Stimulated activated naive CD8-positive, alpha-beta T cell treated with anti-CD3 and anti-CD28 coated beads, Interleukin-15, amount 100 ng/mL, for 72 hours (primary cell): ENCODE measurements at regions not wholly inside any gene's neighbourhood (a gene's known extent, or its start where the extent isn't known, plus 50 kb on each side); places are given as distances from the start of the nearest gene placed in this dataset.
"Not testable (repeated sequence)": the region's sequence is repeated elsewhere in the genome, so short reads cannot be mapped to it uniquely, and the experiment has no call there.

Source experiments
- ATAC-seq: fragments of 150-1000 bp; cut with Tn5 transposase; 2 replicates; pipeline ENCODE4 v1.10.0; 2021; ENCODE audit warnings: mild to moderate bottlenecking, moderate library complexity
- DNase-seq, 2 donors: peaks; one replicate each; pipeline ENCODE4 v3.0.0; 2021 to 2022
- H3K27ac Mint-ChIP-seq, 2 donors: one replicate each; pipeline ENCODE4 v1.8.0; 2022; ENCODE audit warnings: mild to moderate bottlenecking in 2 of 2, mixed read lengths in 2 of 2, moderate library complexity in 2 of 2
- H3K27me3 Mint-ChIP-seq: one replicate; pipeline ENCODE4 v1.8.0; 2022; ENCODE audit warnings: mixed read lengths
- H3K4me1 Mint-ChIP-seq: one replicate; pipeline ENCODE4 v1.8.0; 2022; ENCODE audit warnings: mild to moderate bottlenecking, mixed read lengths
- H3K4me3 Mint-ChIP-seq, 2 donors: one replicate each; pipeline ENCODE4 v1.8.0; 2022; ENCODE audit warnings: mild to moderate bottlenecking in 2 of 2, mixed read lengths in 2 of 2, moderate library complexity in 1 of 2
- H3K9me3 Mint-ChIP-seq, 2 donors: one replicate each; pipeline ENCODE4 v1.8.0; 2022; ENCODE audit warnings: mixed read lengths in 2 of 2

DNA sequence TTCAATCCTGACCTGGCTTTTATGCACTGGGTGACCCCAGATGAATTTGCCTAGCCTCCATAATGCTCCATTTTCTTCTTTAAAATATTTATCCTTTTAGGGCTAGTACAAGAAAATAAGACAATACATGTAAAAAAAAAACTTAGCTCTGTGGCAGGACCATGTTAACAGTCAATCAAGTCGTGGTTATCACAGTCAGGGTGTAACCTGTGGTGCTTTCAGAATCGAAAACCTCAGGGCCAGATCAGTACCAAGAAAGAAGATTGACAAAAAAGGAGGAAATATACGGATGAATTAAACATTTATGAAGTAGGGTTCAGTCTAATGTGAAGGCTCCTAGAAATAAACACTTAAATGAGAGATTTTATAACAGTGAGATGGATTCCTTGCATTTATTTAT is 347.2 kb upstream of the MAF start:
- ATAC-seq = no peak
- Mint-ChIP-seq H3K9me3 (no peaks in the 10 kb centered on the region), H3K27ac (no peak overlapping the region), H3K27me3 (no peaks in the 10 kb centered on the region), H3K4me3 (no peak overlapping the region), H3K4me1 (no peaks in the 10 kb centered on the region)
- DNase-seq = no peak

DNA sequence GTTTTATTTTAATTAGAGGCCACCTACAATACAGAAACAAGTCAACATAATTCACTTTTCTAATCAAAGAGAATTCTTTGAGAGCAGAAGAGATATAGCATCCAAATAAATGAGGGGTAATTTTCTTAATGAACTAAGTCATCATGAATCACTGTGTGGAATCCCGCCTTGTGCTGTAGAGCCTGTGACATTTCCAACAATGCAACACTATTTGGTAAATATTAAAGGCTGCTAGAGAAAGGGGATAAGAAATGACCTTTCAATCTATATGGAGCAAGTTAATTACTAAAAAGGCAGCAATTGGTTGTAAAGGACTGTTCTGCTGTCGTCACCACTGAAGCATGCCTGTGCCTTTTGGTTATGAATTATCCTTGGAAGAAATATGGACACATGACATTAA is 345.7 kb upstream of the MAF start:
- ATAC-seq (no peak), DNase-seq (no peak)
- Mint-ChIP-seq H3K4me3 (no peak overlapping the region), H3K9me3 (no peaks in the 10 kb centered on the region), H3K4me1 (no peaks in the 10 kb centered on the region), H3K27me3 (no peaks in the 10 kb centered on the region), H3K27ac (no peak overlapping the region)

DNA sequence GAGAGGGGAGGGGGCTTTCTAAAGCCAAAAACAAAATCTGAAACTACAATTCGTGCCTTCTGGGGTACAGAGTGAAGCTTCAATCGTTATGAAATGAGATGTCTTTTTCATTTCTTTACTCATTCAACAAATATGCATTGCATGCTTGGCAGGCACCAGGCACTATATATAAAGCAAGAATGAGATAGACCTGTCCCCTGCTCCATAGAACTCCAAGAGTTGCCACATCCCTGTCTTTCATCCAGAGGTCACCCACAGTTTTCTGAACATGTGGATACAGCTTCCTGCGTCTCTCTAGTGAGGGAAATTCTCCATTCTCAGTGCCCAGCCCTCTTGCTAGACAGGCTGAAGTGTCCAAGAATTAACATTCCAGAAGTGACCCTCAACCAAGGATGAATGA is 343.2 kb upstream of the MAF start:
- H3K4me3 Mint-ChIP-seq = no peak overlapping the region
- DNase-seq = no peak
- no peaks in the 10 kb centered on the region for H3K27me3 Mint-ChIP-seq
- no peaks in the 10 kb centered on the region for H3K9me3 Mint-ChIP-seq
- ATAC-seq = no peak
- no peak overlapping the region for H3K27ac Mint-ChIP-seq
- H3K4me1 Mint-ChIP-seq = no peaks in the 10 kb centered on the region

DNA sequence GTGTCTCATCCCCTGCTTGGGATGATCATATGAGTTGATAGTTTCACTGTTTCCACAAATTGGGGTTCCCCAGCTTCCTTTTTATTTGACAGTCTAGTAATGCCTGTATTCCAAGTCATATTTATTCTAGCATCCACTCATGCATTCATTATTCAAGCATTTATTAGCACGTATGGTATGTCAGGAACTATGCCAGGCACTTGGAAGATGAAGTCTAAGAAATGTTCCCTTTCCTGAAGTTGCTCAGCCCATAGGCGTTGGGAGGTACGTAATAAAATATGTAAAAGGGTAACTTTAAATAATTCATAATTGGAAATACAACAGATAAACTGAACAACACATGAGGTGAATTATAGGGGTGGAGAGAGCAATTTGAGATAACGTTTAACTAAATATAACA is 338.0 kb upstream of the MAF start:
- no peaks in the 10 kb centered on the region for H3K9me3 Mint-ChIP-seq
- H3K27me3 Mint-ChIP-seq = no peaks in the 10 kb centered on the region
- H3K4me3 Mint-ChIP-seq = no peak overlapping the region
- H3K27ac Mint-ChIP-seq = no peak overlapping the region
- ATAC-seq (no peak), DNase-seq (no peak)
- no peaks in the 10 kb centered on the region for H3K4me1 Mint-ChIP-seq

DNA sequence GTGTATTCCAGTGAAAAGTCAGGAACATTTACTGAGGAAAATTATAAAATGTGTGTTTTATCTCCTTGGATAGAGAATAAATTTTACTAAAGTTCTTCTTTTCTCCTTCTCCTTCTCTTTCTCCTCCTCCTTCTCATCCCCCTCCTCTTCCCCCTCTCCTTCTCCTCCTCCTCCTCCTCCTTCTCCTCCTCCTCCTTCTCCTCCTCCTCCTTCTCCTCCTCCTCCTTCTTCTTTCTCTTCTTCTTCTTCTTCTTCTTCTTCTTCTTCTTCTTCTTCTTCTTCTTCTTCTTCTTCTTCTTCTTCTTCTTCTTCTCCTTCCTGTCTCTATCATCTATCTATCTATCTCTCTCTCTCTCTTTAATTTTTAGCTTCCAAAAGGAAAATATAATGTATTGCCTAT is 337.1 kb upstream of the MAF start:
- H3K27ac Mint-ChIP-seq, H3K27me3 Mint-ChIP-seq, H3K4me1 Mint-ChIP-seq, ATAC-seq, DNase-seq, H3K9me3 Mint-ChIP-seq, H3K4me3 Mint-ChIP-seq: not testable (repeated sequence)

DNA sequence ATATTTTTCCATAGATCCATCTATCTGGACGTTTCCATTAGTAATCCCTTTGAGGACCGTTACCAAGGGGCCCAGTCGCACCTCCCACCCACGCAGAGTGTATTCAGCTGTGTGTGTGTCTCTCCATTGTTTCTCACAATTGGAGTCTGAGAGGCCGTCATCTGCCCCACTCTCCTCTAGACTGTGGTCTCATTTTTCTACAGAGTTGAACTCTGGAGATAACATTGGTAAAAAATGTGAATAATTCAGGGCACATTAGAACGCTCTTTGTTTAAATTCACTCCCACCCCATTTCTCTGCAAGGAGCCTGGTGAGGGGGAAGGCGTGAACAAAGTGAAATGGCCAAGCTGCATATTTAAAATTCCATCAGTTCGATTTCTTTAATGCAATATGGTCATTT is 333.1 kb upstream of the MAF start:
- ATAC-seq (no peak), DNase-seq (no peak)
- Mint-ChIP-seq H3K9me3 (no peaks in the 10 kb centered on the region), H3K27me3 (no peaks in the 10 kb centered on the region), H3K4me3 (no peak overlapping the region), H3K27ac (no peak overlapping the region), H3K4me1 (no peaks in the 10 kb centered on the region)

DNA sequence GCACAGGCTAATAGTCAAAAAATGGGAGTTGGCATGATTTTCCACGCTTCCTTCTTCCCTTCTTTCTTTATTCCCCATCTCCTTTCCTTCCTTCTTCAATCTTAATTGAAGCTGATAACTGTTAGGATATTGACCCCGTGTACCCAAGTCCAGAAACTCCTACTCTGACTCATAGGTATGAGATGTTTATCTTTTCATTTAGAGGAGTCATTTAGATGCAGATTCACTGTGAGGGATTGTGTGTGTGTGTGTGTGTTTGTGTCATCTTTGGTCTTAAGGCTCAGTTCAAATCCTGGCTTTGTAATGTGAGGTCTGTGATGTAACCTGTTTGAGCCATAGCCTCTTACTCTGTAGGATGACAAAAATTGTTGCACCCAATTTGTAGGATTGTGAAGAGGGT is 332.0 kb upstream of the MAF start:
- Mint-ChIP-seq H3K9me3 (no peaks in the 10 kb centered on the region), H3K27me3 (no peaks in the 10 kb centered on the region), H3K4me3 (no peak overlapping the region), H3K27ac (no peak overlapping the region), H3K4me1 (no peaks in the 10 kb centered on the region)
- ATAC-seq (no peak), DNase-seq (no peak)

DNA sequence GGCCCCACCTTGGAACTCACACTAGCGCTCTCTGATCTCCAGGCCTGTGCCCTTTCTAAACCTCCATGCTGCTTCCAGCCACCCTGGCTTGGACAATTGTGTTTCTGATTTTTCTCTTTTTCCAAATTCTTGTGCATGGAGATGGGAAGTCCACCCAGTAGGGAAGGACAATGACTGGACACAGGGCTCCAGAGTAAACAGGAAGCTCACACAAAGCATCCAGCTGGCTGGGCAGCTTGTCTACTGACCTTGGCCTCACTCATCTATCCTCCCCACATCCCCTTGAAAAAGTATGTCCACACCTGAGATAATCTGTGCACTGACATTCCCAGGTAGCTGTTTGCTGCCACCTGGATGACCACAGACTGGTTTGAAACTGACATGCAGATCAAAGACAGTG is 331.2 kb upstream of the MAF start:
- Mint-ChIP-seq H3K27me3 (no peaks in the 10 kb centered on the region), H3K4me3 (no peak overlapping the region), H3K9me3 (no peaks in the 10 kb centered on the region), H3K4me1 (no peaks in the 10 kb centered on the region), H3K27ac (no peak overlapping the region)
- DNase-seq = no peak
- ATAC-seq = no peak

DNA sequence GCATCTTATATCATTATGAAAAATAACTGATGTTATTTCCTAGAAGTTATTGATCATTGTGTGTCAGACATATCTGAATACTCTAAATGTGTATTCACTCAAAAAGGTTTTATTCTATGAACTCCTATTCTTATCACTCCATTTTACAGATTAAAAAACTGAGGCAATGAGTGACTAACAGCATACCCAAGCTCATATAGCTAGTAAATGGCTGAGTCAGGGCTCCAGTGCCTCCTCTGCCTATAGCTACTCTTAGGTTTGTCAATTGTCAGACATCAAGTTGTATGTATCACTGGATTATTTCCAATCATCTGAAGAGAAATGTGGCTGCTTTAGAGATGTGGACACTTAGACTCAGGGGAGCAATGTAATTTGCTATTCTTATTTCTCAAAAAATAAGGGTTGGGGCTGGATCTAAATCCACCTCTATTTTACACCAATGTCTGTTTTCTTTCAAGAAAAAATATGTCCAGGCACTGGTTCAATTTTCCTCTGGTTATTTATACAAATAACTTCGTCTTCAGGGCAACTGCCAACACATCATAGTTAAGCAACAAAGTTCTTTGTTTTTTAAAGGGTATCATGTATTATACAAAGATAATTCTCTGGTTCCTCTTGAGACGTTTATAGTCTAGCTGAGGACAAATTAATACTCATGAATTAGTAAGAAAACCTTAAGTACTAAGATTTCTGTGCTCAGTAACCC is 328.9 kb upstream of the MAF start:
- ATAC-seq (no peak), DNase-seq (no peak)
- Mint-ChIP-seq H3K27ac (no peak overlapping the region), H3K4me1 (no peaks in the 10 kb centered on the region), H3K27me3 (no peaks in the 10 kb centered on the region), H3K9me3 (no peaks in the 10 kb centered on the region), H3K4me3 (no peak overlapping the region)

DNA sequence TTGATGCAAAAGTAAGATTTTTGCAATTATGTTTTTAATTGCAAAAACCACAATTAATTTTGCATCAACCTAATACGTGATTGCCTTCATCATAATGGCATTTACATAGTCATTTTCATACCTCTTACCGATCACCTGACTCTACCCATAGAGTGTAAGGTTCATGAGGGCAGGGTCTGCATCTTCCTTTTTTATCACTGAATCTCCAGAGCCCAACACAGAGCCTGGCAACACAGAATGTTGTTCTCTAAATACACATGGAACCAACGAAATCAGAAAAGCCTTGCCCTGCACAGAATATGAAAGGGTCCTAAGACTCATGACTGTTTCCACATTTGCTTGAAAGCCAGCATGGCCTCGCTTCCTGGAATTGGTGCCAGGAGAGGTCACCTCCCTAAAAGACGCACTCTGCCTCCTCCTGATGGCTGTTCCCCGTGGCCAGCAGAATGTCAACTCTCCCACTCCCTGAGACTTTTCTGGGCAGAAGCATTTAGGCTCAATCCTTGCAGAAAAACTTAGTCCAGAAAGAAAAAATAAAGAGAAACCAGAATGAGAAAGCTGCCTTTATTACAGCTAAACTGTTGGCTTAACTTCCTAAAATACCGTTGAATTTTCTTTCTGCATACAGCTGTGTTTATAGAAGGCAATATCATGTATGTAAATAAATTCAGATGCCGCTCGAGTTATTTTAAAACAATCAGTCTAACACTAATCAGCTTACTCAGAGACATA is 327.8 kb upstream of the MAF start:
- H3K27ac Mint-ChIP-seq = no peak overlapping the region
- no peaks in the 10 kb centered on the region for H3K27me3 Mint-ChIP-seq
- no peak overlapping the region for H3K4me3 Mint-ChIP-seq
- no peak for DNase-seq
- no peak for ATAC-seq
- H3K9me3 Mint-ChIP-seq = no peaks in the 10 kb centered on the region
- H3K4me1 Mint-ChIP-seq = no peaks in the 10 kb centered on the region

DNA sequence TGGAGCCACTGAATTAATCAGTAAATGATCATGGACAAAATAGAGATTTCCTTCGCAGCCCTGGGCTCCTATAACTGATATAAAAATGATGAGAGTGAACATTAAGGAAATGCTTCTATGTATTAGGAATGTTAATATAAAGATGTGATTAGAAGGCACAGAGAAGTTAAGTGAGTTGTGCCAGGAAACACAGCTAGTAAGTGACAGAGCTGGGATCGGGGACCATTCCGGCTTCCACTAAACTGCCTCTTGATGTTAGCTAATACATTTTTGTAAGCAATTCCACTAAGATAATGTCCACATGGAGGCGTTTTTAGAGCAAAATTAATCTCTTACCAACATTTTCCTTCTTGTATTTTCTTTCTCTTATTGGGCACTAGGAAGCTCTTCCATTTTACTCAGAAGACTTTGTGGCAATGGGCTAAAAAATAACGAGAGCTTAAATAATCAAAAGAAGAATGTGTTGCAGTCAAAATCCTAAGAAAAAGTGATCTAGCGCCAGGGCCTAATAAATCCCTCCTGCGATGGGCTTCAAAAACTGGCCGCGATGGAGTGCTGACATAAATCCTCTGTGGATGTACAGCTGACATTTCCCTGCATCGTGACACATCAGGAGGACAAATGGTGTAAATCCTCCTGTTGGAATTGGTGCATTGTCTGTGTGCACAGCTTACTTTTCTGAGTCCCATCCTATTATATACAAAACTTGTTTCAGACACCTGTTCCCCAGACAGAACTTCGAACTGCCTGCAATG is 326.1 kb upstream of the MAF start:
- Mint-ChIP-seq H3K27me3 (no peaks in the 10 kb centered on the region), H3K4me3 (no peak overlapping the region), H3K4me1 (no peaks in the 10 kb centered on the region), H3K27ac (no peak overlapping the region), H3K9me3 (no peaks in the 10 kb centered on the region)
- DNase-seq (no peak), ATAC-seq (no peak)

DNA sequence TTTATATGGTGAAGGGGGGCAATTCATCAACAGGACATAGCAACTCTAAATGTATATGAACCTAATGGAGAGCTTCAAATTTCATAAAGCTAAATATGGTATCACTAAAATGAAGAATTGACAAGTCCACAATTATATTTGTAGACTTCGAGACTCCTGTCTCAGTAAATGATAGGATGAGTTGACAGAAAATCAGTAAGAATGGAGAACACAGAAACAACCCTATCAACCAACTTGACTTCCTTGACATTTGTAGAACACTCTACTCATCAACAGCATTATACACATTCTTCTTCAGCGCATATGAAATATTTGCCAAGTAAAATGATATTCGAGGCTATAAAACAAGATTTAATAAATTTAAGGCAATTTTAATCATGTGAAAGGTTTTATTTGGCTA is 322.9 kb upstream of the MAF start:
- Mint-ChIP-seq H3K4me1 (no peaks in the 10 kb centered on the region), H3K9me3 (no peaks in the 10 kb centered on the region), H3K27ac (no peak overlapping the region), H3K4me3 (no peak overlapping the region), H3K27me3 (peaks cover 8% of the 10 kb centered on the region)
- ATAC-seq (no peak), DNase-seq (no peak)

DNA sequence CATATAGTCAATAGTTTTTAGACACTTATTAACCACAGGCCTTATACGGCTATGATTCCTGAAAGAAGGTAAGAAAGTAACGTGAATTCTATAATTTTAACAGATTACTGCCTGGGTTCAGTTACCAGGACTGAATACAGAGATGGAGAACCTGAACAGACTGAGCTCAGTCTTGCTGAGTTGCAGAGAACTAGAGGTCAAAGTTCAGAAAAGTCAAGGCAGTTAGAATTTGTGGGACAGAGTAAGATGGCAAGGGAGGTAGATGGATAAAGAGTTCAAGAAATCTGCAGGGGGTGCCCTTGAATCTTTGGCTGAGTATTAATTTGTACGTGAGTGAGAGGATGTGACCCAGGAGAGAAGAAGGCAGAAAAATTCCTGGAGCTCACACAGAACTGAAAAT is 320.1 kb upstream of the MAF start:
- no peak overlapping the region for H3K4me3 Mint-ChIP-seq
- peaks cover 8% of the 10 kb centered on the region for H3K27me3 Mint-ChIP-seq
- H3K4me1 Mint-ChIP-seq = no peaks in the 10 kb centered on the region
- ATAC-seq = no peak
- no peak for DNase-seq
- H3K9me3 Mint-ChIP-seq = no peaks in the 10 kb centered on the region
- H3K27ac Mint-ChIP-seq = no peak overlapping the region

DNA sequence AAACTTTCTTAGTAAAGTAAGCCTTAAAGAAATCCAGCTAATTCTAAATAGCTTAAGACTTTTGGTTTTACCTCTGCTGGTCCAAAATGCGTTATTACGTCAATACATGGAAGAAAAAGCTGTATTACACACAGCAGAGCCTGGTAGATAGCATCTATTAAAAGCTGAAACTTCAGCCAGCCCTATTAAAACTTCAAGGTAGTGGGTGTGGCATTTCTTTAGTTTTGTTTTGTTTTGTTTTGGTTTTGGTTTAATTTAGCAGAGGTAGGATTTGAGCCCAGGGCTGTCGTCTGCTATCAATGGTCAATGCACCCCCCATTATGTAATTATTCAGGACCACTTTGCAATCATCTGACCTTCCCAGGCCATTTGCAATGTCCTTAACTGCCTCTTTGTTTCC is 318.4 kb upstream of the MAF start:
- DNase-seq = no peak
- Mint-ChIP-seq H3K27ac (no peak overlapping the region), H3K4me1 (no peaks in the 10 kb centered on the region), H3K4me3 (no peak overlapping the region), H3K27me3 (peaks cover 8% of the 10 kb centered on the region), H3K9me3 (no peaks in the 10 kb centered on the region)
- ATAC-seq = no peak

DNA sequence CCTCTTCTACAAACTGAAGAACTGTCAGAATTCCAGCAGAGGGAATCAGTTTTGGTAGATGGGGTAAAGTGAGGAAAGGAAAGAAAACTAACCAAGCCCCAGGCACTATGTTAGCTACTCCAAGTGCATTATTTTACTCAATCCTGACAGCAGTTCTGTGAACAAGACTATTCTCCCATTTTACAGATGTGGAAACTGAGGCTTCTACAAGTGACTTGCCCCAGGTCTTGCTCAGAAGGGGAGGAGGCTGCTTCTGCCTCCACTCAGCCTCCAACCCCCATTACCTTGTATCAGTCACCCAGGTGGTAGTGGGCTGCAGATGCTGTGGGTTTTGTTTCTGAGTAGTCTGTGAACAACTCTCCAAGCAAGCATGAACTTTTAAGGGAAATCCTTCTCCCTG is 315.2 kb upstream of the MAF start:
- Mint-ChIP-seq H3K9me3 (no peaks in the 10 kb centered on the region), H3K4me3 (no peak overlapping the region)
- DNase-seq = no peak

DNA sequence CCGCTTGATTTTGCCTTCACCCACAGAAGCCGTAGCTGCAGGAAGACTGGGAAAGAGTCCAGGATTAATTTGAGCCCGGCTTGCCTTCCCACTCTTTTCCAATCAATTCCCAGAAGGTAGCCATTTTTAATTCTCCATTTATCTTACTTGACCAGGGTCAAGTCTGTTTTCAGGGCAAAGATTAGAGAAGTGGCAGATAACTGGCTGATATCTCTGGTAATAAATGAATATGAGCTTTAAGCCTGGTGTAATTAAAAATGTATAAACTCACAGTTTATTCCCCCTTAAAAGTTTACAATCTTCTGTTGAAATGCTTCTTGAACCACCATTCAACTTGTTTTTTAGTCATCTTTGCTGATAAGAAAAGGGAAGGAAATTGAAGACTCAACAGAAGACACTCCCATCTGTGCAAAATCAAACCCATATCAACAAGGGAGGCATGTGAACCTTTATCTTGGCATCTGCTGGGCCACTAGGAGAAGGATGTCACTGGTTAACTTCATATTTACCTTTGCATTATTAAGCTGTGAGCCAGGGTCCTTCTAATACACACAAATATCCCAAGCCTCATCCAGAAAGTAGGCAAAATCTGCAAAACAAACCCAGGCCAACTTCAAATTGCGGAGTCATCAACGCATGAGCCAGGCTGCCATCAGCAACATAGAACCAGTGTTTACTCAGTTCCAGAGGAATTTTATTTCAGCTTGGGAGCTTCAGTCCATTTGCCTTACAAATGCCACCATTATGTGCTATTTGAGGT is 314.6 kb upstream of the MAF start:
- ATAC-seq = no peak
- no peaks in the 10 kb centered on the region for H3K27me3 Mint-ChIP-seq
- DNase-seq = no peak
- no peak overlapping the region for H3K27ac Mint-ChIP-seq
- H3K4me3 Mint-ChIP-seq = no peak overlapping the region
- H3K9me3 Mint-ChIP-seq = no peaks in the 10 kb centered on the region
- no peaks in the 10 kb centered on the region for H3K4me1 Mint-ChIP-seq

More for the DNA sequence above, 315.2 kb upstream of the MAF start:
- H3K27ac Mint-ChIP-seq = no peak overlapping the region
- H3K27me3 Mint-ChIP-seq = peaks cover 4% of the 10 kb centered on the region
- no peaks in the 10 kb centered on the region for H3K4me1 Mint-ChIP-seq
- ATAC-seq = no peak
